ENCODE measurements at regions not wholly inside any gene's neighbourhood (a gene's known extent, or its start where the extent isn't known, plus 50 kb on each side); places are given as distances from the start of the nearest gene placed in this dataset.

- H3K27ac ChIP-seq (ENCODE audit: low read depth, low read length), result no peak overlapping the region
- H3K4me1 ChIP-seq (ENCODE audit: control insufficient read depth, insufficient read depth, low read length), result no peaks in the 10 kb centered on the region
- H3K9me3 ChIP-seq (ENCODE audit: control insufficient read depth, insufficient read depth, low read depth, low read length), result no peaks in the 10 kb centered on the region
- H3K9ac ChIP-seq (ENCODE audit: low read length), result no peak overlapping the region
- no peak overlapping the region for H3K4me3 ChIP-seq (ENCODE audit: low read depth, low read length)
- no peaks in the 10 kb centered on the region for H3K36me3 ChIP-seq (ENCODE audit: control insufficient read depth, insufficient read depth, low read length)
- no peaks in the 10 kb centered on the region for H3K27me3 ChIP-seq (ENCODE audit: control insufficient read depth, insufficient read depth, low read length)
Observed at GRCh38 chr21:17738176-17738953, 80.8 kb downstream of the C21orf91 start.

- no peaks in the 10 kb centered on the region for H3K9me3 ChIP-seq (ENCODE audit: control insufficient read depth, insufficient read depth, low read depth, low read length)
- no peak overlapping the region for H3K27ac ChIP-seq (ENCODE audit: low read depth, low read length)
- H3K4me3 ChIP-seq (ENCODE audit: low read depth, low read length), result no peak overlapping the region
- no peaks in the 10 kb centered on the region for H3K27me3 ChIP-seq (ENCODE audit: control insufficient read depth, insufficient read depth, low read length)
- H3K9ac ChIP-seq (ENCODE audit: low read length), result no peak overlapping the region
- H3K36me3 ChIP-seq (ENCODE audit: control insufficient read depth, insufficient read depth, low read length), result no peaks in the 10 kb centered on the region
- no peaks in the 10 kb centered on the region for H3K4me1 ChIP-seq (ENCODE audit: control insufficient read depth, insufficient read depth, low read length)
Observed at GRCh38 chr21:17736072-17736471, 83.1 kb downstream of the C21orf91 start.

- no peaks in the 10 kb centered on the region for H3K27me3 ChIP-seq (ENCODE audit: control insufficient read depth, insufficient read depth, low read length)
- H3K36me3 ChIP-seq (ENCODE audit: control insufficient read depth, insufficient read depth, low read length), result no peaks in the 10 kb centered on the region
- H3K4me1 ChIP-seq (ENCODE audit: control insufficient read depth, insufficient read depth, low read length), result no peaks in the 10 kb centered on the region
- H3K4me3 ChIP-seq (ENCODE audit: low read depth, low read length), result no peak overlapping the region
- H3K27ac ChIP-seq (ENCODE audit: low read depth, low read length), result no peak overlapping the region
- no peak overlapping the region for H3K9ac ChIP-seq (ENCODE audit: low read length)
- no peaks in the 10 kb centered on the region for H3K9me3 ChIP-seq (ENCODE audit: control insufficient read depth, insufficient read depth, low read depth, low read length)
Observed at GRCh38 chr21:17733209-17733608, 85.9 kb downstream of the C21orf91 start.

- Histone ChIP-seq H3K9ac (ENCODE audit: low read length) (no peak overlapping the region), H3K9me3 (ENCODE audit: control insufficient read depth, insufficient read depth, low read depth, low read length) (no peaks in the 10 kb centered on the region), H3K36me3 (ENCODE audit: control insufficient read depth, insufficient read depth, low read length) (no peaks in the 10 kb centered on the region), H3K4me1 (ENCODE audit: control insufficient read depth, insufficient read depth, low read length) (no peaks in the 10 kb centered on the region), H3K27me3 (ENCODE audit: control insufficient read depth, insufficient read depth, low read length) (no peaks in the 10 kb centered on the region), H3K27ac (ENCODE audit: low read depth, low read length) (no peak overlapping the region), H3K4me3 (ENCODE audit: low read depth, low read length) (no peak overlapping the region)
Observed at GRCh38 chr21:17732306-17732705, 86.8 kb downstream of the C21orf91 start.

- H3K36me3 ChIP-seq (ENCODE audit: control insufficient read depth, insufficient read depth, low read length), result no peaks in the 10 kb centered on the region
- H3K4me3 ChIP-seq (ENCODE audit: low read depth, low read length), result no peak overlapping the region
- no peaks in the 10 kb centered on the region for H3K27me3 ChIP-seq (ENCODE audit: control insufficient read depth, insufficient read depth, low read length)
- no peak overlapping the region for H3K9ac ChIP-seq (ENCODE audit: low read length)
- H3K9me3 ChIP-seq (ENCODE audit: control insufficient read depth, insufficient read depth, low read depth, low read length), result no peaks in the 10 kb centered on the region
- H3K27ac ChIP-seq (ENCODE audit: low read depth, low read length), result no peak overlapping the region
- no peaks in the 10 kb centered on the region for H3K4me1 ChIP-seq (ENCODE audit: control insufficient read depth, insufficient read depth, low read length)
Observed at GRCh38 chr21:17731554-17731953, 87.6 kb downstream of the C21orf91 start.

GRCh38 chr21:17730782-17731181, 88.4 kb downstream of the C21orf91 start:
- H3K4me3 ChIP-seq (ENCODE audit: low read depth, low read length), result no peak overlapping the region
- H3K27me3 ChIP-seq (ENCODE audit: control insufficient read depth, insufficient read depth, low read length), result no peaks in the 10 kb centered on the region
- H3K4me1 ChIP-seq (ENCODE audit: control insufficient read depth, insufficient read depth, low read length), result no peaks in the 10 kb centered on the region
- H3K36me3 ChIP-seq (ENCODE audit: control insufficient read depth, insufficient read depth, low read length), result no peaks in the 10 kb centered on the region
- H3K9ac ChIP-seq (ENCODE audit: low read length), result no peak overlapping the region
- no peaks in the 10 kb centered on the region for H3K9me3 ChIP-seq (ENCODE audit: control insufficient read depth, insufficient read depth, low read depth, low read length)
- H3K27ac ChIP-seq (ENCODE audit: low read depth, low read length), result no peak overlapping the region

GRCh38 chr21:17729455-17729854, 89.7 kb downstream of the C21orf91 start:
- no peak overlapping the region for H3K9ac ChIP-seq (ENCODE audit: low read length)
- H3K27me3 ChIP-seq (ENCODE audit: control insufficient read depth, insufficient read depth, low read length), result no peaks in the 10 kb centered on the region
- H3K9me3 ChIP-seq (ENCODE audit: control insufficient read depth, insufficient read depth, low read depth, low read length), result no peaks in the 10 kb centered on the region
- H3K27ac ChIP-seq (ENCODE audit: low read depth, low read length), result no peak overlapping the region
- H3K36me3 ChIP-seq (ENCODE audit: control insufficient read depth, insufficient read depth, low read length), result no peaks in the 10 kb centered on the region
- no peak overlapping the region for H3K4me3 ChIP-seq (ENCODE audit: low read depth, low read length)
- H3K4me1 ChIP-seq (ENCODE audit: control insufficient read depth, insufficient read depth, low read length), result no peaks in the 10 kb centered on the region

- H3K9ac ChIP-seq (ENCODE audit: low read length), result no peak overlapping the region
Observed at GRCh38 chr21:17727361-17727760, 91.8 kb downstream of the C21orf91 start.

GRCh38 chr21:17726047-17726829, 92.9 kb downstream of the C21orf91 start:
- Histone ChIP-seq H3K4me3 (ENCODE audit: low read depth, low read length) (no peak overlapping the region), H3K27ac (ENCODE audit: low read depth, low read length) (no peak overlapping the region), H3K9me3 (ENCODE audit: control insufficient read depth, insufficient read depth, low read depth, low read length) (peaks cover 3% of the 10 kb centered on the region; the same call in 1 of the 2 replicates), H3K4me1 (ENCODE audit: control insufficient read depth, insufficient read depth, low read length) (no peaks in the 10 kb centered on the region), H3K27me3 (ENCODE audit: control insufficient read depth, insufficient read depth, low read length) (no peaks in the 10 kb centered on the region), H3K9ac (ENCODE audit: low read length) (no peak overlapping the region), H3K36me3 (ENCODE audit: control insufficient read depth, insufficient read depth, low read length) (no peaks in the 10 kb centered on the region)

More at GRCh38 chr21:17727361-17727760, 91.8 kb downstream of the C21orf91 start:
- Histone ChIP-seq H3K4me1 (ENCODE audit: control insufficient read depth, insufficient read depth, low read length) (no peaks in the 10 kb centered on the region), H3K36me3 (ENCODE audit: control insufficient read depth, insufficient read depth, low read length) (no peaks in the 10 kb centered on the region), H3K4me3 (ENCODE audit: low read depth, low read length) (no peak overlapping the region), H3K27me3 (ENCODE audit: control insufficient read depth, insufficient read depth, low read length) (no peaks in the 10 kb centered on the region), H3K27ac (ENCODE audit: low read depth, low read length) (no peak overlapping the region), H3K9me3 (ENCODE audit: control insufficient read depth, insufficient read depth, low read depth, low read length) (no peaks in the 10 kb centered on the region)

- Histone ChIP-seq H3K27me3 (ENCODE audit: control insufficient read depth, insufficient read depth, low read length) (no peaks in the 10 kb centered on the region), H3K27ac (ENCODE audit: low read depth, low read length) (no peak overlapping the region), H3K9me3 (ENCODE audit: control insufficient read depth, insufficient read depth, low read depth, low read length) (peaks cover 5% of the 10 kb centered on the region; the same call in 1 of the 2 replicates), H3K9ac (ENCODE audit: low read length) (no peak overlapping the region), H3K4me1 (ENCODE audit: control insufficient read depth, insufficient read depth, low read length) (no peaks in the 10 kb centered on the region), H3K36me3 (ENCODE audit: control insufficient read depth, insufficient read depth, low read length) (no peaks in the 10 kb centered on the region), H3K4me3 (ENCODE audit: low read depth, low read length) (no peak overlapping the region)
Observed at GRCh38 chr21:17725339-17725738, 93.8 kb downstream of the C21orf91 start.

GRCh38 chr21:17712887-17713286, 100.2 kb upstream of the BTG3 start:
- Histone ChIP-seq H3K36me3 (ENCODE audit: control insufficient read depth, insufficient read depth, low read length) (no peaks in the 10 kb centered on the region), H3K27me3 (ENCODE audit: control insufficient read depth, insufficient read depth, low read length) (no peaks in the 10 kb centered on the region), H3K27ac (ENCODE audit: low read depth, low read length) (no peak overlapping the region), H3K9me3 (ENCODE audit: control insufficient read depth, insufficient read depth, low read depth, low read length) (peaks cover 44% of the 10 kb centered on the region), H3K4me1 (ENCODE audit: control insufficient read depth, insufficient read depth, low read length) (no peaks in the 10 kb centered on the region), H3K9ac (ENCODE audit: low read length) (no peak overlapping the region), H3K4me3 (ENCODE audit: low read depth, low read length) (no peak overlapping the region)
